ENCODE measurements at regions not wholly inside any gene's neighbourhood (a gene's known extent, or its start where the extent isn't known, plus 50 kb on each side); places are given as distances from the start of the nearest gene placed in this dataset.

- Histone ChIP-seq H3K4me3 (ENCODE audit: low read depth, low read length, poor library complexity, severe bottlenecking) (no peak overlapping the region), H3K36me3 (ENCODE audit: insufficient read depth, low read length, poor library complexity, severe bottlenecking) (no peaks in the 10 kb centered on the region), H3K9me3 (ENCODE audit: low read depth, low read length, poor library complexity, severe bottlenecking) (peaks cover 8% of the 10 kb centered on the region), H3K4me1 (ENCODE audit: insufficient read depth, low read length, poor library complexity, severe bottlenecking) (no peaks in the 10 kb centered on the region), H3K27me3 (replicated peaks; ENCODE audit: insufficient read depth, low read depth, low read length, poor library complexity) (no peaks in the 10 kb centered on the region), H3K27ac (ENCODE audit: low read depth, low read length, poor library complexity, severe bottlenecking) (no peak overlapping the region)
- no peak for TF ChIP-seq CTCF (conservative IDR thresholded peaks at IDR 0.05; ENCODE audit: low read depth, low read length)
- no peak for TF ChIP-seq EZH2 (IDR thresholded peaks at IDR 0.05; ENCODE audit: borderline replicate concordance, low read depth, low read length, poor library complexity, severe bottlenecking)
- POLR2A ChIA-PET (ENCODE audit: low non-redundant PET): no interaction called here
- BruUV-seq (replicated peaks): no TSS peak
- no peak for DNase-seq (ENCODE audit: low spot score)
- intact Hi-C loops (cut with micrococcal nuclease; ENCODE audit: unreplicated experiment): no loop called here
- CTCF ChIA-PET: no interaction called here
Observed at GRCh38 chr15:95051861-95052260, 820.5 kb downstream of the MCTP2 start.

GRCh38 chr15:95059346-95059905, 828.1 kb downstream of the MCTP2 start:
- POLR2A ChIA-PET (ENCODE audit: low non-redundant PET): no interaction called here

GRCh38 chr15:95068701-95069521, 837.5 kb downstream of the MCTP2 start:
- no TSS peak for BruUV-seq (replicated peaks)
- Histone ChIP-seq H3K4me1 (ENCODE audit: insufficient read depth, low read length, poor library complexity, severe bottlenecking) (no peaks in the 10 kb centered on the region), H3K27me3 (replicated peaks; ENCODE audit: insufficient read depth, low read depth, low read length, poor library complexity) (no peaks in the 10 kb centered on the region), H3K9me3 (ENCODE audit: low read depth, low read length, poor library complexity, severe bottlenecking) (no peaks in the 10 kb centered on the region), H3K4me3 (ENCODE audit: low read depth, low read length, poor library complexity, severe bottlenecking) (no peak overlapping the region), H3K27ac (ENCODE audit: low read depth, low read length, poor library complexity, severe bottlenecking) (no peak overlapping the region), H3K36me3 (ENCODE audit: insufficient read depth, low read length, poor library complexity, severe bottlenecking) (no peaks in the 10 kb centered on the region)
- no peak for TF ChIP-seq EZH2 (IDR thresholded peaks at IDR 0.05; ENCODE audit: borderline replicate concordance, low read depth, low read length, poor library complexity, severe bottlenecking)
- no peak for DNase-seq (ENCODE audit: low spot score)
- intact Hi-C loops (cut with micrococcal nuclease; ENCODE audit: unreplicated experiment): no loop called here
- POLR2A ChIA-PET (ENCODE audit: low non-redundant PET): no interaction called here
- CTCF ChIA-PET: no interaction called here

More at GRCh38 chr15:95059346-95059905, 828.1 kb downstream of the MCTP2 start:
- no peak overlapping the region for H3K27ac ChIP-seq (ENCODE audit: low read depth, low read length, poor library complexity, severe bottlenecking)
- no peaks in the 10 kb centered on the region for H3K9me3 ChIP-seq (ENCODE audit: low read depth, low read length, poor library complexity, severe bottlenecking)
- TF ChIP-seq CTCF (conservative IDR thresholded peaks at IDR 0.05; ENCODE audit: low read depth, low read length): no peak
- TF ChIP-seq EZH2 (IDR thresholded peaks at IDR 0.05; ENCODE audit: borderline replicate concordance, low read depth, low read length, poor library complexity, severe bottlenecking): no peak
- no TSS peak for BruUV-seq (replicated peaks)
- no peaks in the 10 kb centered on the region for H3K27me3 ChIP-seq (replicated peaks; ENCODE audit: insufficient read depth, low read depth, low read length, poor library complexity)
- DNase-seq (ENCODE audit: low spot score): no peak
- H3K36me3 ChIP-seq (ENCODE audit: insufficient read depth, low read length, poor library complexity, severe bottlenecking): no peaks in the 10 kb centered on the region
- intact Hi-C loops (cut with micrococcal nuclease; ENCODE audit: unreplicated experiment): no loop called here
- H3K4me3 ChIP-seq (ENCODE audit: low read depth, low read length, poor library complexity, severe bottlenecking): no peak overlapping the region
- no peaks in the 10 kb centered on the region for H3K4me1 ChIP-seq (ENCODE audit: insufficient read depth, low read length, poor library complexity, severe bottlenecking)
- CTCF ChIA-PET: no interaction called here
